ENCODE measurements at regions not wholly inside any gene's neighbourhood (a gene's known extent, or its start where the extent isn't known, plus 50 kb on each side); places are given as distances from the start of the nearest gene placed in this dataset.
"Not testable (repeated sequence)": the region's sequence is repeated elsewhere in the genome, so short reads cannot be mapped to it uniquely, and the experiment has no call there.

DNA sequence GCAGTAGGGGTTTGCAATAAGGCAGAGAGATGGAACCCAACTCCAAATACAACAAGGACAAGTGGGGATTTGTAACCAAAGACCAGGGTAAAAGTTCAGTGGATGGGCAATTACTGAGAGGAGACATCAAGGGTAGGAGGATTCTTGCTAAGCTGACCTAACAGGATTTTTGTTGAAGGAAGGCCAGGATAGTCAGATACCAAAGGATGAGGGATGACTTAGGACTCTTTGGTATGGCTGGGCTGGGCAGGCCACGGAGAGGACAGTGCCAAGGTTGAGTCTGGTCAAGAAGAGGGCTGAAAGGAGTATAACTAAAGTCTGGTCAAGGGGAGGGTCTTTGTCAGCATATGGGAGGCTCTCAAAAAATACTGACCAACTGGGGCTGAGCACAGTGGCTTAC is 85.3 kb upstream of the UBE2E2 start:
- no peak for FAIRE-seq
- no peak for DNase-seq (ENCODE audit: extremely low spot score, insufficient read length, low read depth)

DNA sequence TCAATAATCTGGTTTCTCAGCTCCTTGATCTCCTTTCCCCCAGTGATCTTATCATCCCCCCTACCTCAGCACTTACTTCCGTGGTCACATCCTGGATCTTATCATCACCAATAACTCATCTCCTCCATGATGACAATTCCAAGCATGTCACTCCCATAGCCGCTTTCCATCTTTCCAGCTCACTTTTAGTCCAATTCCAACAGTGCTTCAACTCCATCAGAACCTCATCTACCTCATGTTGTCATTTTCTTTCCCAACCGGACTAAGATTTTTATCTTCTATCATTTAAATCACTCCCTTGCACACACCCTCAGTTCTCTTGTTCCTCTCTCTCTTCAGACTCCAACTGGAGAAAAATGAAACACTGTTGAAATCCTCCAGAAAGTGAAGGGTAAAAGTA is 75.9 kb upstream of the UBE2E2 start:
- DNase-seq (ENCODE audit: extremely low spot score, insufficient read length, low read depth) (no peak), FAIRE-seq (no peak)

DNA sequence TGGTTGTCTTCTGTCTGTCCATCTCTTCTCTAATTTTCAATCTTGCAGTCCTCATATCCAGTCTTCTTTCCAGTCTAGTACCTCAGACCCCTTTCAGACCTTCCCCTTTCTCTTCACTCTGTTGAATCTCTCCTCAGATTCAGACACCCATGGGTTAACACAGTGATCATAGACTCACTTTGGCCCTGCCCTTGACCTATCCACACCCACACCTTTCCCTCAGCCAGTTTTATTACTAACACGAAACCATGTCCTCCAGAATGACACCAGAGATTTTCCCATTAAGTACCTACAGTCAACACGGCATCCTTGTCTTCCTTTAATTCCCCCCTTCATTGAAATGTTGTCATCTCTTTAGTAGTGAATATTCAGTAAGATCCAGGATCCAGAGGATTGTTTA is 74.5 kb upstream of the UBE2E2 start:
- DNase-seq (ENCODE audit: extremely low spot score, insufficient read length, low read depth) (no peak), FAIRE-seq (no peak)

DNA sequence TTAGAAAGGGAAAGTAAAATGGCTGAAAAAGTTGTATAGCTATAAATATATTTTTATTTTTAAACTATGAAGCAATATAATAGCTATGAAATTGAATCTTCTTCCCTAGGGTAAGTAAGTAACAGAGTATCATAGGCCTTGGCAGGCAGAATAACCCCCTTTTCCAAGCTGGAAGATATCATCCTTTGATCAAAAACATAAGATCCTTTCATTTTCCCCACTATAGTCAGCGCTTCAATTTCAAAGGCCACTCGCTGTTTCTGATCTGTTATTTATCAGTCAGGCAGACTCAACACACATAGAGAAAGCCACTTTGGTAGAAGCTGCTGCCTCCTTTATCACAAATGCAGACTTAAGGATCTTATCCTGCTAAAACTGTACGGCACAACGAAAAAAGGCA is 74.0 kb upstream of the UBE2E2 start:
- FAIRE-seq (no peak), DNase-seq (ENCODE audit: extremely low spot score, insufficient read length, low read depth) (no peak)

DNA sequence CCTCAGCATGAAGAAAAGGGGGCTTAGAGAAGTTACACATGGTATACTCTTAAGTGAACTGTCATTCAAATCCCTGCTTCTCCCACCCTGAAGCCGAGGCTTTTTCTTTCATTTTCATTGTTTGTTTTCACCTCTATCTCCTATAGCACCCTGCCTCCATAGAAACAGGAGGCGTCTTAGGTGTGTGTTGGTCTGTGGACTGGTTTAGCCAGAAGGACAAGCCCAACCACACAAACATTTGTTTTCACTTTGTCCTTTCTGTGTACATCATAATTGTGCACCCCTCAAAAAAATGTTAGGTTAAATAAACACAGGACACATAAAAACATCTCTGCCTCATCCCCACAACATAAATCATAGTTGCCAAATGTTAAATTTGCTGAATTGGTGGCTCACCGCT is 73.3 kb upstream of the UBE2E2 start:
- no peak for DNase-seq (ENCODE audit: extremely low spot score, insufficient read length, low read depth)
- no peak for FAIRE-seq

DNA sequence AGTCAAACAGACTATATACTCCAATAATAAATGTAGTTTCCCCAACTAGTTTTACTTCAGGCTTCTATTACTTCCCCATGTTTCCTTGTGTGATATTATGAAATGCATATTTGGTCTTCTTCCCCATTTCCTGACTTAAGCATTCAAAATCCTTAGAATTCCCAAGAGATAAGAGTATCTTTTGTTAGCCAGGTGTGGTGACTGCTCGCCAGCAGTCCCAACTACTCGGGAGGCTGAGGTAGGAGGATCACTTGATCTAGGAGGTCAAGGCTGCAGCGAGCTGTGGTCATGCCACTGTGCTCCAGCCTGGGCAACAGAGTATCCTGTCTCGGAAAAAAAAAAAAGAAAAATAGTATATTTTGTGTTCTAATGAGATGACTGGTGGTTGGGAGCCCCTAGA is 72.7 kb upstream of the UBE2E2 start:
- FAIRE-seq: no peak
- no peak for DNase-seq (ENCODE audit: extremely low spot score, insufficient read length, low read depth)

DNA sequence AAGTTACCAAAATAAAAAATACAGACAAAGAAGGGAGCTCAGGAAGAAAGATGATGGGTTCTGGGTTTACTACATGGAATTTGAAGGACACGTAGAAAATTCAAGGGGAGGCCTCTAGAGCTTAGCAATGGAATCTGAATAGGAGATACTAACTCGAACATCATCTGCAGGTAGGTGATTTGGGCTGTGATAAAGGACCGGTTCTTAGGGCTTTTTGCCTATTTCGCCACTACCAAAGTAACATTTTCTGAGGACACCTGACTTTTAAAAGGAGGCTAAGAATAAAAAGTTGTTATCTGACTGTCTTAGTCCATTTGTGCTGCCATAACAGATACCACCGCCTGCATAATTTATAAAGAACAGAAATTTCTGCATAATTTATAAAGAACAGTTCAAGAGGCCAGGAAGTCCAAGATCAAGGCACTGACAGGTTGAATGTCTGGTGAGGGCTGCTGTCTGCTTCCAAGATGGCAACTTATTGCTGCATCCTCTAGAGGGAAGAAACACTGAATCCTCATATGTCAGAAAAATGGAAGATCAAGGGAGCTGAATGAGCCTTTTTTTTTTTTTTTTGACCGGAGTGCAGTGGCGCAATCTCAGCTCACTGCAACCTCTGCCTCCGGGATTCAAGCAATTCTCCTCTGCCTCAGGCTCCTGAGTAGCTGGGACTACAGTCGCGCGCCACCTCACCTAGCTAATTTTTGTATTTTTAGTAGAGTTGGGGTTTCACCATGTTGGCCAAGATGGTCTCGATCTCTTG is 67.9 kb upstream of the UBE2E2 start:
- FAIRE-seq (no peak), DNase-seq (ENCODE audit: extremely low spot score, insufficient read length, low read depth) (no peak)

DNA sequence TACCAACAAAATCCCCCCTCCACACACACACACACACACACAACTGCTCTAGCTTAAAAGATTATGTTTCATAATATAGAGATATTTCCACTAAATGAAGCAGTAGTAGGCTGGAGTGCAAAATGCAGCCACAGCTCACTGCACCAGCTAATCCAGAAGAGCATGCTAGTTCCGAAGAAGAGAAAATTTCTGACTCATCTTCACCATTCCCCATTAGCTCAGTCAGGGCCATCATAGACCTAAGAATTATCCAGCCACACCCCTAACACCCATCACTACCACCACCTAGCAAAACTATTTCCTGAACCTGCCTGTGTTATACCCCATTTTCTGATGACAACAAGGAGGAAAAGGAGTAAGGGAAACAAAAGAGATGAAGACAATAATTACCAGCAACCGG is 67.1 kb upstream of the UBE2E2 start:
- DNase-seq (ENCODE audit: extremely low spot score, insufficient read length, low read depth): no peak
- FAIRE-seq: no peak

DNA sequence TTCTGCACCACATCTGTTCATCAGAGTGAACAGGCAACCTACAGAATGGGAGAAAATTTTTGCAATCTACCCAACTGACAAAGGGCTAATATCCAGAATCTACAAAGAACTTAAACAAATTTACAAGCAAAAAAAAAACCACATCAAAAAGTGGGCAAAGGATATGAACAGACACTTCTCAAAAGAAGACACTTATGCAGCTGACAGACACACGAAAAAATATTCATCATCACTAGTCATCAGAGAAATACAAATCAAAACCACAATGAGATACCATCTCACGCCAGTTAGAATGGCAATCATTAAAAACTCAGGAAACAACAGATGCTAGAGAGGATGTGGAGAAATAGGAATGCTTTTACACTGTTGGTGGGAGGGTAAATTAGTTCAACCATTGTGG is 59.1 kb upstream of the UBE2E2 start:
- not testable (repeated sequence) for DNase-seq (ENCODE audit: extremely low spot score, insufficient read length, low read depth); FAIRE-seq

DNA sequence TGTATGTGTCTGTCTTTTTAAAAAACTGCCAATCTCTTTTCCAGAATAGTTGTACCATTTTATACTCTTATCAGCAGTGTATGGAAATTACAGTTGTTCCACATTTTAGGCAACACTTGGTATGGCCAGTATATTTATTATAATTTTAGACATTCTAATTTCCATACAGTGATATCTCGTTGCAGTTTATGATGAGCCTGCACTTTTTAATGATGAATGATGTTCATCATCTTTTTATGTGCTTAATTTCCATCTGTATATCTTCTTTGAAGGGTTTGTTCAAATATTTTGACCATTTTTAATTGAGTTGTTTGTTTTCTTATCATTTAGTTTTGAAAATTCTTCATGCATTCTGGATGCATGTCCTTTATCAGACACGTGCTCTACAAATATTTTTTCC is 57.0 kb upstream of the UBE2E2 start:
- no peak for FAIRE-seq
- DNase-seq (ENCODE audit: extremely low spot score, insufficient read length, low read depth): no peak

DNA sequence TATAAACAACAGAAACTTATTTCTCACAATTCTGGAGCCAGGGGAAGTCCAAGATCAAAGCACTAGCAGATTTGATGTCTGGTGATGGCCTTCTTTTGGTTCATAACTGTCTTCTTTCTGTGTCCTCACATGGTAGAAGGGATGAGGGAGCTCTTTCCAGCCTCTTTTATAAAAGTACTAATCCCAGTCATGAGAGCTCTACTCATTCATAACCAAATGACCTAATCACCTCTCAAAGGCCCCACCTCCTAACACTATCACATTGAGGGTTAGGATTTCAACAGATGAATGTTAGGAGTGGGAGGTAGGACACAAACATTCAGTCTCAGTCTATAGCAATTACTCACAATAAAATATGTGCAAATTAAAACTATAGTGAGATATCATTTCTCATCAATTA is 50.1 kb upstream of the UBE2E2 start:
- DNase-seq (ENCODE audit: extremely low spot score, insufficient read length, low read depth): no peak
- no peak for FAIRE-seq
